ENCODE measurements at regions not wholly inside any gene's neighbourhood (a gene's known extent, or its start where the extent isn't known, plus 50 kb on each side); places are given as distances from the start of the nearest gene placed in this dataset.

GRCh38 chr6:80402266-80402665, 295.8 kb downstream of the BCKDHB start:
- no peak overlapping the region for H3K27ac ChIP-seq (ENCODE audit: low read length)
- H3K9ac ChIP-seq (ENCODE audit: low read depth, low read length): no peak overlapping the region
- H3K4me3 ChIP-seq (ENCODE audit: low read length): no peak overlapping the region
- H3K36me3 ChIP-seq (ENCODE audit: insufficient read depth, low read depth, low read length): no peaks in the 10 kb centered on the region
- no peaks in the 10 kb centered on the region; the same call in 1 of the 2 replicates for H3K9me3 ChIP-seq (ENCODE audit: insufficient read depth, low read depth, low read length)
- H3K4me1 ChIP-seq (ENCODE audit: insufficient read depth, low read length): no peaks in the 10 kb centered on the region
- no peaks in the 10 kb centered on the region for H3K27me3 ChIP-seq (ENCODE audit: insufficient read depth, low read length)
